ENCODE measurements at regions not wholly inside any gene's neighbourhood (a gene's known extent, or its start where the extent isn't known, plus 50 kb on each side); places are given as distances from the start of the nearest gene placed in this dataset.

DNA sequence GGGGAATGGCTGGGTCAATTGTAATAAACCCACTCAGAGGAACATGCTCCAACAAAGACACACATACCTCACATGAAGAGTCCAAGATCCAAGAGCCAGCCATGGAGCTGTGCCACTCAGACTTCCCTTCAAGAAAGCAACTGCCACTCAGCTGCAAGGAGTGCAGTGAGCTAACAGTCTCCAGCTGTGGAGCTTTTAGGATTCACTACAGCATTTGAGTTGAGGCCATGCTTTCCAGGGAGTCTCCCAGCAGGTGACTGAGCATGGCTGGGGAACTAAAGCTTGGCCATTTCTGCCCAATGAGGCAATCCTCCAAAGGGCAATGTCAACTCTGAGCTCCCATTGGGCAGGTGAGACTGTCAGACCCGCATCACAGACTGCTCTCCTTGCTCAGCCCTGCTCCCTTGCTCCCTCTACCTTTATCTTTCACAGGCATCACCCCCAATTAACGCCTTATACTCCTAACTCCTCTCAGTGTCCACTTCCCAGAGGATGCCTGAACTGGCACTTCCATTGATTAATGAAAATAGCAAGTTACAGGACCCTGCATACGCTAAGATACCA lies 165.3 kb upstream of the CTNNB1 start:
- Mint-ChIP-seq H3K27me3 (ENCODE audit: low read depth) (peaks cover 2% of the 10 kb centered on the region), H3K4me3 (no peak overlapping the region), H3K27ac (no peak overlapping the region), H3K4me1 (peaks cover 19% of the 10 kb centered on the region), H3K9me3 (peaks cover 8% of the 10 kb centered on the region), H3K36me3 (no peaks in the 10 kb centered on the region)
- TF ChIP-seq, protein P1, sequence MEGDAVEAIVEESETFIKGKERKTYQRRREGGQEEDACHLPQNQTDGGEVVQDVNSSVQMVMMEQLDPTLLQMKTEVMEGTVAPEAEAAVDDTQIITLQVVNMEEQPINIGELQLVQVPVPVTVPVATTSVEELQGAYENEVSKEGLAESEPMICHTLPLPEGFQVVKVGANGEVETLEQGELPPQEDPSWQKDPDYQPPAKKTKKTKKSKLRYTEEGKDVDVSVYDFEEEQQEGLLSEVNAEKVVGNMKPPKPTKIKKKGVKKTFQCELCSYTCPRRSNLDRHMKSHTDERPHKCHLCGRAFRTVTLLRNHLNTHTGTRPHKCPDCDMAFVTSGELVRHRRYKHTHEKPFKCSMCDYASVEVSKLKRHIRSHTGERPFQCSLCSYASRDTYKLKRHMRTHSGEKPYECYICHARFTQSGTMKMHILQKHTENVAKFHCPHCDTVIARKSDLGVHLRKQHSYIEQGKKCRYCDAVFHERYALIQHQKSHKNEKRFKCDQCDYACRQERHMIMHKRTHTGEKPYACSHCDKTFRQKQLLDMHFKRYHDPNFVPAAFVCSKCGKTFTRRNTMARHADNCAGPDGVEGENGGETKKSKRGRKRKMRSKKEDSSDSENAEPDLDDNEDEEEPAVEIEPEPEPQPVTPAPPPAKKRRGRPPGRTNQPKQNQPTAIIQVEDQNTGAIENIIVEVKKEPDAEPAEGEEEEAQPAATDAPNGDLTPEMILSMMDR (IDR thresholded peaks at IDR 0.05; ENCODE audit: unreplicated experiment): no peak
- DNase-seq (ENCODE audit: low spot score in 2 of 2, unreplicated experiment in 2 of 2): no peak

- Mint-ChIP-seq H3K4me3 (no peak overlapping the region), H3K4me1 (peaks cover 15% of the 10 kb centered on the region), H3K27me3 (ENCODE audit: low read depth) (peaks cover 2% of the 10 kb centered on the region), H3K27ac (no peak overlapping the region), H3K9me3 (peaks cover 8% of the 10 kb centered on the region), H3K36me3 (no peaks in the 10 kb centered on the region)
- TF ChIP-seq, protein P1 (IDR thresholded peaks at IDR 0.05; ENCODE audit: unreplicated experiment): no peak
- no peak for DNase-seq (ENCODE audit: low spot score in 2 of 2, unreplicated experiment in 2 of 2)
These were observed 163.8 kb upstream of the CTNNB1 start for GRCh38 chr3:41035456-41036022.

GRCh38 chr3:41037651-41038334 lies 161.5 kb upstream of the CTNNB1 start:
- Mint-ChIP-seq H3K27me3 (ENCODE audit: low read depth) (peaks cover 2% of the 10 kb centered on the region), H3K27ac (no peak overlapping the region), H3K4me3 (no peak overlapping the region), H3K4me1 (peaks cover 3% of the 10 kb centered on the region), H3K36me3 (no peaks in the 10 kb centered on the region), H3K9me3 (peaks cover 8% of the 10 kb centered on the region)
- TF ChIP-seq, protein P1 (IDR thresholded peaks at IDR 0.05; ENCODE audit: unreplicated experiment): no peak
- no peak for DNase-seq (ENCODE audit: low spot score in 2 of 2, unreplicated experiment in 2 of 2)

GRCh38 chr3:41040256-41040655 lies 159.0 kb upstream of the CTNNB1 start:
- peaks cover 2% of the 10 kb centered on the region for H3K27me3 Mint-ChIP-seq (ENCODE audit: low read depth)
- H3K4me3 Mint-ChIP-seq: no peak overlapping the region
- no peaks in the 10 kb centered on the region for H3K4me1 Mint-ChIP-seq
- H3K36me3 Mint-ChIP-seq: no peaks in the 10 kb centered on the region
- H3K9me3 Mint-ChIP-seq: no peaks in the 10 kb centered on the region
- no peak for DNase-seq (ENCODE audit: low spot score in 2 of 2, unreplicated experiment in 2 of 2)
- H3K27ac Mint-ChIP-seq: no peak overlapping the region
- TF ChIP-seq, protein P1 (IDR thresholded peaks at IDR 0.05; ENCODE audit: unreplicated experiment): no peak

- TF ChIP-seq, protein P1 (IDR thresholded peaks at IDR 0.05; ENCODE audit: unreplicated experiment): no peak
- H3K4me1 Mint-ChIP-seq: no peaks in the 10 kb centered on the region
- H3K27ac Mint-ChIP-seq: no peak overlapping the region
- peaks cover under 1% of the 10 kb centered on the region for H3K9me3 Mint-ChIP-seq
- peaks cover 2% of the 10 kb centered on the region for H3K27me3 Mint-ChIP-seq (ENCODE audit: low read depth)
- H3K36me3 Mint-ChIP-seq: no peaks in the 10 kb centered on the region
- no peak for DNase-seq (ENCODE audit: low spot score in 2 of 2, unreplicated experiment in 2 of 2)
- H3K4me3 Mint-ChIP-seq: no peak overlapping the region
These were observed 157.8 kb upstream of the CTNNB1 start for GRCh38 chr3:41041462-41041861.
